A549 (cell line): ENCODE measurements at regions not wholly inside any gene's neighbourhood (a gene's known extent, or its start where the extent isn't known, plus 50 kb on each side); places are given as distances from the start of the nearest gene placed in this dataset.

Source experiments
- KDM5A ChIP-seq: fragments of 200-600 bp; sonication (generic); IDR thresholded peaks from 2 replicates; pipeline ENCODE4 v1.6.1; 2016; ENCODE audit warnings: antibody characterized with exemption, mild to moderate bottlenecking
- TF ChIP-seq, protein P1 (sequence below): fragments of >200 bp; sonication (Bioruptor Twin); formaldehyde crosslinking; IDR thresholded peaks from 3 replicates; pipeline ENCODE4 v1.5.1; 2016

GRCh38 chr2:60677356-60677755 lies 78.7 kb upstream of the PAPOLG start:
- TF ChIP-seq, protein P1, sequence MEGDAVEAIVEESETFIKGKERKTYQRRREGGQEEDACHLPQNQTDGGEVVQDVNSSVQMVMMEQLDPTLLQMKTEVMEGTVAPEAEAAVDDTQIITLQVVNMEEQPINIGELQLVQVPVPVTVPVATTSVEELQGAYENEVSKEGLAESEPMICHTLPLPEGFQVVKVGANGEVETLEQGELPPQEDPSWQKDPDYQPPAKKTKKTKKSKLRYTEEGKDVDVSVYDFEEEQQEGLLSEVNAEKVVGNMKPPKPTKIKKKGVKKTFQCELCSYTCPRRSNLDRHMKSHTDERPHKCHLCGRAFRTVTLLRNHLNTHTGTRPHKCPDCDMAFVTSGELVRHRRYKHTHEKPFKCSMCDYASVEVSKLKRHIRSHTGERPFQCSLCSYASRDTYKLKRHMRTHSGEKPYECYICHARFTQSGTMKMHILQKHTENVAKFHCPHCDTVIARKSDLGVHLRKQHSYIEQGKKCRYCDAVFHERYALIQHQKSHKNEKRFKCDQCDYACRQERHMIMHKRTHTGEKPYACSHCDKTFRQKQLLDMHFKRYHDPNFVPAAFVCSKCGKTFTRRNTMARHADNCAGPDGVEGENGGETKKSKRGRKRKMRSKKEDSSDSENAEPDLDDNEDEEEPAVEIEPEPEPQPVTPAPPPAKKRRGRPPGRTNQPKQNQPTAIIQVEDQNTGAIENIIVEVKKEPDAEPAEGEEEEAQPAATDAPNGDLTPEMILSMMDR: no peak
- TF ChIP-seq KDM5A: no peak
